DOHH2 (cell line): ENCODE measurements at regions not wholly inside any gene's neighbourhood (a gene's known extent, or its start where the extent isn't known, plus 50 kb on each side); places are given as distances from the start of the nearest gene placed in this dataset.

Source experiments
- EZH2phosphoT487 ChIP-seq: fragments of 200-600 bp; sonication (generic); IDR thresholded peaks from 2 replicates; pipeline ENCODE4 v1.6.1; 2017; ENCODE audit warnings: borderline replicate concordance, mild to moderate bottlenecking, antibody characterized with exemption, low read length, moderate library complexity, mixed read lengths
- TF ChIP-seq, protein P1 (sequence below): fragments of 200-600 bp; sonication (generic); IDR thresholded peaks from one replicate; pipeline ENCODE4 v1.5.1; 2014; ENCODE audit warnings: antibody characterized with exemption, mild to moderate bottlenecking, low read depth, low read length; ENCODE audit not compliant: poor library complexity, severe bottlenecking

DNA sequence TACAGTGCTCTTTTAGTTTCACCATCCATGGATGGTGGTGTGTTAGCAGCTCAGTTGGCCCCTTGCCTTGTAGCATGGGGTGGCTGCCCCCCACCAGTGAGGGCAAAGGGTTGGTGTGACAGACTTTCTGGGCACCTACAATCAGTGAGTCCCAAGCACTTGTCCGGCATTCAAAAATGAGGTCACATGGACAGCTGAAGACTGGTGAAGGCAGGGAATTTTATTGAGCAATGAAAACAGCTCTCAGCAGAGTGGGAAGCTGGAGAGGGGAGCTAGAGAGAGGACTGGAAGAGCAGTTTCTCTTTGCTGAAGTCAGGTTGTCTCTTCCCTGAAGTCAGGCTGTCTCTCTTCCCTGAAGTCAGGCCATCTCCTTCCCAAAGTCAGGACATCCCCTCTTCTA is 1053.2 kb downstream of the SLITRK1 start:
- TF ChIP-seq, protein P1, sequence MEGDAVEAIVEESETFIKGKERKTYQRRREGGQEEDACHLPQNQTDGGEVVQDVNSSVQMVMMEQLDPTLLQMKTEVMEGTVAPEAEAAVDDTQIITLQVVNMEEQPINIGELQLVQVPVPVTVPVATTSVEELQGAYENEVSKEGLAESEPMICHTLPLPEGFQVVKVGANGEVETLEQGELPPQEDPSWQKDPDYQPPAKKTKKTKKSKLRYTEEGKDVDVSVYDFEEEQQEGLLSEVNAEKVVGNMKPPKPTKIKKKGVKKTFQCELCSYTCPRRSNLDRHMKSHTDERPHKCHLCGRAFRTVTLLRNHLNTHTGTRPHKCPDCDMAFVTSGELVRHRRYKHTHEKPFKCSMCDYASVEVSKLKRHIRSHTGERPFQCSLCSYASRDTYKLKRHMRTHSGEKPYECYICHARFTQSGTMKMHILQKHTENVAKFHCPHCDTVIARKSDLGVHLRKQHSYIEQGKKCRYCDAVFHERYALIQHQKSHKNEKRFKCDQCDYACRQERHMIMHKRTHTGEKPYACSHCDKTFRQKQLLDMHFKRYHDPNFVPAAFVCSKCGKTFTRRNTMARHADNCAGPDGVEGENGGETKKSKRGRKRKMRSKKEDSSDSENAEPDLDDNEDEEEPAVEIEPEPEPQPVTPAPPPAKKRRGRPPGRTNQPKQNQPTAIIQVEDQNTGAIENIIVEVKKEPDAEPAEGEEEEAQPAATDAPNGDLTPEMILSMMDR: no peak
- TF ChIP-seq EZH2phosphoT487: no peak
